ENCODE measurements at regions not wholly inside any gene's neighbourhood (a gene's known extent, or its start where the extent isn't known, plus 50 kb on each side); places are given as distances from the start of the nearest gene placed in this dataset.

DNA sequence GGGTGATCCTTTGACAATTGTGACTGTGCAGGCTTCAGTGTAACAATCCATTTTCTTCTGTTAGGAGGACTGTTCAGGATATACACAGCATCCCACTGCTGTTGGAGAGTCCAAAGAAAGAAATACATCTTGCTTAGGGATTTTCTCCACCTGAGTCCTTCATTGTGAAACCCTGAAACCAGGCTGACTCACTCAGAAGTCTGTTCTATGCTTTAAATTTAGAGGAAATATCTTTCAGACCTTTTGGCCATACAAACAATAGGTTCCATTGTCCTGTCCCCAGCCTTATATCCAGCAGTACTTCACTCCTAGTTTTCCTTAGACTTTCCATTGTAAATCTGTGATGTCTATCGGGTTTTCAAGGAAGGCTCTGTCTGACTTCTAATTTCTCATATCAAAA, 379.1 kb downstream of the SUCLA2 start:
- TF ChIP-seq CTCF (IDR thresholded peaks at IDR 0.05; ENCODE audit: poor library complexity, severe bottlenecking): no peak
- no peak for TF ChIP-seq EZH2 (IDR thresholded peaks at IDR 0.05; ENCODE audit: borderline replicate concordance, insufficient read depth, low read length, poor library complexity, severe bottlenecking)
- no peak for TF ChIP-seq EP300 (conservative IDR thresholded peaks at IDR 0.05; ENCODE audit: poor library complexity, severe bottlenecking)

All from neural cell (in vitro differentiated cells).